Panc1 (cell line): ENCODE measurements at regions not wholly inside any gene's neighbourhood (a gene's known extent, or its start where the extent isn't known, plus 50 kb on each side); places are given as distances from the start of the nearest gene placed in this dataset.

Experiments used
- ATAC-seq: fragments of 200-7000 bp; cut with Tn5 transposase; 2 replicates; pipeline ENCODE4 v1.9.1; 2020; ENCODE audit warnings: mild to moderate bottlenecking, moderate library complexity
- BruUV-seq: library from RNA; stranded (reverse); fragments of 400-500 nt; replicated peaks from 2 replicates; lab custom pipeline; 2021; lab: Mats Ljungman, UMichigan
- CTCF ChIA-PET: fragments of 300-600 bp; sonication (Branson Sonifier 250); formaldehyde crosslinking; loops from one replicate; lab custom pipeline; 2022; ENCODE audit warnings: antibody characterized with exemption; lab: Charles Lee
- POLR2A ChIA-PET: fragments of 300-600 bp; sonication (Branson Sonifier 250); formaldehyde crosslinking; loops from one replicate; lab custom pipeline; 2022; ENCODE audit warnings: antibody characterized with exemption; lab: Charles Lee
- DNase-seq: peaks from one replicate; pipeline ENCODE4 v3.0.0-alpha.2; 2010; ENCODE audit warnings: low read depth, low spot score
- H3K27ac ChIP-seq: 2 replicates; pipeline ENCODE4 v1.5.1; 2011; ENCODE audit warnings: mild to moderate bottlenecking, low read length, inconsistent platforms
- H3K27me3 ChIP-seq: fragments of 200-500 bp; sonication (Bioruptor generic); 2 replicates; pipeline ENCODE4 v1.6.0; 2014; ENCODE audit warnings: low read length, inconsistent platforms; ENCODE audit not compliant: control insufficient read depth, insufficient read depth
- H3K36me3 ChIP-seq: fragments of 200-500 bp; sonication (Bioruptor generic); 2 replicates; pipeline ENCODE4 v1.5.1; 2014; ENCODE audit warnings: inconsistent platforms, mild to moderate bottlenecking, low read length, moderate library complexity; ENCODE audit not compliant: control insufficient read depth, insufficient read depth
- H3K4me1 ChIP-seq: 2 replicates; pipeline ENCODE4 v1.5.1; 2011; ENCODE audit warnings: inconsistent platforms, mild to moderate bottlenecking, low read length, moderate library complexity; ENCODE audit not compliant: control insufficient read depth, insufficient read depth
- H3K4me3 ChIP-seq, 2 experiments: 2 replicates each; pipeline ENCODE4 v1.5.1; 2011 to 2012; ENCODE audit warnings: low read depth in 2 of 2, low read length in 2 of 2, mild to moderate bottlenecking in 2 of 2, inconsistent platforms in 1 of 2, moderate library complexity in 1 of 2
- H3K9me3 ChIP-seq: fragments of 200-500 bp; sonication (Bioruptor generic); 2 replicates; pipeline ENCODE4 v1.5.1; 2014; ENCODE audit warnings: low read depth, mild to moderate bottlenecking, inconsistent platforms, low read length, moderate library complexity; ENCODE audit not compliant: control insufficient read depth, insufficient read depth
- CTCF ChIP-seq: fragments of 450-650 bp; IDR thresholded peaks from 2 replicates; pipeline ENCODE4 v1.5.1; 2017; ENCODE audit warnings: mild to moderate bottlenecking
- POLR2AphosphoS5 ChIP-seq: IDR thresholded peaks from 2 replicates; pipeline ENCODE4 v1.6.1; 2012; ENCODE audit warnings: mild to moderate bottlenecking, low read depth, low read length, moderate library complexity
- SIN3A ChIP-seq: IDR thresholded peaks from 2 replicates; pipeline ENCODE4 v1.6.1; 2012; ENCODE audit warnings: low read depth, mild to moderate bottlenecking, low read length, moderate library complexity, borderline replicate concordance; ENCODE audit not compliant: insufficient read depth
- TCF7L2 ChIP-seq: IDR thresholded peaks from 2 replicates; pipeline ENCODE4 v1.6.1; 2011; ENCODE audit warnings: mild to moderate bottlenecking, low read depth, low read length, inconsistent platforms
- in situ Hi-C: cut with HindIII; loops from 2 replicates; pipeline ENCODE4 v1.10.0; 2016; ENCODE audit warnings: low sequenced_read_pairs, low pct_unique_long_range_greater_than_20kb
- intact Hi-C: fragments of 100-400 bp; cut with micrococcal nuclease; formaldehyde crosslinking; loops from one replicate; pipeline ENCODE4 v1.10.0; 2022; ENCODE audit not compliant: unreplicated experiment
- TF ChIP-seq, protein P1 (sequence below), 2 experiments: IDR thresholded peaks; 2 replicates each; pipeline ENCODE4 v1.6.1; 2011 to 2012; ENCODE audit warnings: low read depth in 2 of 2, control low read depth in 1 of 2, low read length in 1 of 2, mild to moderate bottlenecking in 1 of 2, moderate library complexity in 1 of 2; ENCODE audit not compliant: insufficient read depth in 1 of 2

DNA sequence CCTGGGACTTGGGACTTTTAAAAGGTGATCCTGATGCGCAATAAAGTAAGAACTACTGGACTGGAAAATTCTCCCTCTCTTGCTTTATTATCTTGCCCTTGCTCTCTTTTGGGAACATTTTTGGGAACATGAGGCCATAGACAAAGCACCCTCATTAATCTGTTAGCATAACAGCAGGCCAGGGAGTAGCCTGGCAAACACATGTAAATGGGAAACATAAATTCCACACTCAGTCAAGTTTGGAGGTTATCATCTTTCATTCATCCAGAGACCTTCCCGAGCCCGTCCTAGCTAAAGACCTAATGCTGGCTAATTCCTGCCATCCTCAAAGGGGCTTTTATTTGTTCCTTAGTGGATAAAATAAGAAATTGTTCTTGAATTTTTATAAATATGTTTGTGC lies 162.8 kb upstream of the ARX start:
- TF ChIP-seq TCF7L2 (no peak), POLR2AphosphoS5 (no peak), CTCF (no peak), SIN3A (no peak)
- TF ChIP-seq, protein P1, sequence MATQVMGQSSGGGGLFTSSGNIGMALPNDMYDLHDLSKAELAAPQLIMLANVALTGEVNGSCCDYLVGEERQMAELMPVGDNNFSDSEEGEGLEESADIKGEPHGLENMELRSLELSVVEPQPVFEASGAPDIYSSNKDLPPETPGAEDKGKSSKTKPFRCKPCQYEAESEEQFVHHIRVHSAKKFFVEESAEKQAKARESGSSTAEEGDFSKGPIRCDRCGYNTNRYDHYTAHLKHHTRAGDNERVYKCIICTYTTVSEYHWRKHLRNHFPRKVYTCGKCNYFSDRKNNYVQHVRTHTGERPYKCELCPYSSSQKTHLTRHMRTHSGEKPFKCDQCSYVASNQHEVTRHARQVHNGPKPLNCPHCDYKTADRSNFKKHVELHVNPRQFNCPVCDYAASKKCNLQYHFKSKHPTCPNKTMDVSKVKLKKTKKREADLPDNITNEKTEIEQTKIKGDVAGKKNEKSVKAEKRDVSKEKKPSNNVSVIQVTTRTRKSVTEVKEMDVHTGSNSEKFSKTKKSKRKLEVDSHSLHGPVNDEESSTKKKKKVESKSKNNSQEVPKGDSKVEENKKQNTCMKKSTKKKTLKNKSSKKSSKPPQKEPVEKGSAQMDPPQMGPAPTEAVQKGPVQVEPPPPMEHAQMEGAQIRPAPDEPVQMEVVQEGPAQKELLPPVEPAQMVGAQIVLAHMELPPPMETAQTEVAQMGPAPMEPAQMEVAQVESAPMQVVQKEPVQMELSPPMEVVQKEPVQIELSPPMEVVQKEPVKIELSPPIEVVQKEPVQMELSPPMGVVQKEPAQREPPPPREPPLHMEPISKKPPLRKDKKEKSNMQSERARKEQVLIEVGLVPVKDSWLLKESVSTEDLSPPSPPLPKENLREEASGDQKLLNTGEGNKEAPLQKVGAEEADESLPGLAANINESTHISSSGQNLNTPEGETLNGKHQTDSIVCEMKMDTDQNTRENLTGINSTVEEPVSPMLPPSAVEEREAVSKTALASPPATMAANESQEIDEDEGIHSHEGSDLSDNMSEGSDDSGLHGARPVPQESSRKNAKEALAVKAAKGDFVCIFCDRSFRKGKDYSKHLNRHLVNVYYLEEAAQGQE (IDR thresholded peaks at IDR 0.05; ENCODE audit: insufficient read depth in 1 of 2, low read depth in 2 of 2, low read length in 1 of 2): no peak
- no peaks in the 10 kb centered on the region for H3K9me3 ChIP-seq
- H3K4me3 ChIP-seq: no peak overlapping the region
- CTCF ChIA-PET: no interaction called here
- POLR2A ChIA-PET: no interaction called here
- intact Hi-C loops (no loop called here), in situ Hi-C loops (no loop called here)
- H3K27ac ChIP-seq: no peak overlapping the region
- ATAC-seq: no peak
- DNase-seq: no peak
- BruUV-seq: no TSS peak
- no peaks in the 10 kb centered on the region for H3K4me1 ChIP-seq
- no peaks in the 10 kb centered on the region; the same call in none of the 2 replicates for H3K27me3 ChIP-seq
- no peaks in the 10 kb centered on the region for H3K36me3 ChIP-seq

DNA sequence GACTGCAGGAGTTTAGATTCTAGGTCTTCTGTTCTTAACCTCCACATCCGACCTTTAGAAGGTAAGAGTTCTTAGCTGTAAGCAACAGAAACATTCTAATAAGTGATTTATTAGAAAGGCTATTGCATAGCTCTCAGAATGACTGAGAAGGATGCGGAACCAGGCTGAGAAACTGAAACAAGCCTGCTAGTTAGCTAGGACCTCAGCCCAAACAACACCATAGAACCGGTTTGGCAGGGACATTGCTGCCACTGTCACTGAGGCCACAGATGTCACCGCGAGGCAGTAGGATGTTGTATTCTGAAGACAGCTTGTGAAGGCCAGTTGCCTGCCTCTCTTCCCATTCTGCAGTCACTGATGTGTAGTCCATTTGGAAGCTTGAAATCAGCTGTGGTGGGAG lies 160.0 kb upstream of the ARX start:
- DNase-seq: no peak
- in situ Hi-C loops (no loop called here), intact Hi-C loops (no loop called here)
- CTCF ChIA-PET: no interaction called here
- Histone ChIP-seq H3K27ac (no peak overlapping the region), H3K9me3 (no peaks in the 10 kb centered on the region), H3K27me3 (no peaks in the 10 kb centered on the region; the same call in none of the 2 replicates), H3K4me1 (no peaks in the 10 kb centered on the region), H3K4me3 (no peak overlapping the region), H3K36me3 (no peaks in the 10 kb centered on the region)
- ATAC-seq: no peak
- BruUV-seq: no TSS peak
- no peak for TF ChIP-seq SIN3A
- TF ChIP-seq POLR2AphosphoS5: no peak
- TF ChIP-seq TCF7L2: no peak
- TF ChIP-seq, protein P1 (IDR thresholded peaks at IDR 0.05; ENCODE audit: insufficient read depth in 1 of 2, low read depth in 2 of 2, low read length in 1 of 2): no peak
- no peak for TF ChIP-seq CTCF
- POLR2A ChIA-PET: no interaction called here
